Astrocyte of the cerebellum (primary cell): ENCODE measurements at regions not wholly inside any gene's neighbourhood (a gene's known extent, or its start where the extent isn't known, plus 50 kb on each side); places are given as distances from the start of the nearest gene placed in this dataset.
"Not testable (repeated sequence)": the region's sequence is repeated elsewhere in the genome, so short reads cannot be mapped to it uniquely, and the experiment has no call there.

Source experiments
- DNase-seq: peaks from one replicate; pipeline ENCODE4 v3.0.0-alpha.2; 2011; ENCODE audit warnings: low read depth
- H3K4me3 ChIP-seq: 2 replicates; pipeline ENCODE4 v1.5.1; 2011; ENCODE audit warnings: mild to moderate bottlenecking, low read depth, low read length, moderate library complexity
- in situ Hi-C: cut with HindIII; loops from 2 replicates; pipeline ENCODE4 v1.10.0; 2017; ENCODE audit warnings: low sequenced_read_pairs
- TF ChIP-seq, protein P1 (sequence below): IDR thresholded peaks from 2 replicates; pipeline ENCODE4 v1.5.1; 2012; ENCODE audit warnings: low read length, low read depth, moderate library complexity, mild to moderate bottlenecking; ENCODE audit errors: missing control alignments

- in situ Hi-C loops: no loop called here
- no peak for DNase-seq
- no peak overlapping the region for H3K4me3 ChIP-seq
- TF ChIP-seq, protein P1, sequence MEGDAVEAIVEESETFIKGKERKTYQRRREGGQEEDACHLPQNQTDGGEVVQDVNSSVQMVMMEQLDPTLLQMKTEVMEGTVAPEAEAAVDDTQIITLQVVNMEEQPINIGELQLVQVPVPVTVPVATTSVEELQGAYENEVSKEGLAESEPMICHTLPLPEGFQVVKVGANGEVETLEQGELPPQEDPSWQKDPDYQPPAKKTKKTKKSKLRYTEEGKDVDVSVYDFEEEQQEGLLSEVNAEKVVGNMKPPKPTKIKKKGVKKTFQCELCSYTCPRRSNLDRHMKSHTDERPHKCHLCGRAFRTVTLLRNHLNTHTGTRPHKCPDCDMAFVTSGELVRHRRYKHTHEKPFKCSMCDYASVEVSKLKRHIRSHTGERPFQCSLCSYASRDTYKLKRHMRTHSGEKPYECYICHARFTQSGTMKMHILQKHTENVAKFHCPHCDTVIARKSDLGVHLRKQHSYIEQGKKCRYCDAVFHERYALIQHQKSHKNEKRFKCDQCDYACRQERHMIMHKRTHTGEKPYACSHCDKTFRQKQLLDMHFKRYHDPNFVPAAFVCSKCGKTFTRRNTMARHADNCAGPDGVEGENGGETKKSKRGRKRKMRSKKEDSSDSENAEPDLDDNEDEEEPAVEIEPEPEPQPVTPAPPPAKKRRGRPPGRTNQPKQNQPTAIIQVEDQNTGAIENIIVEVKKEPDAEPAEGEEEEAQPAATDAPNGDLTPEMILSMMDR: no peak
Measured at GRCh38 chr1:118461154-118461553, 276.1 kb upstream of the SPAG17 start.

DNA sequence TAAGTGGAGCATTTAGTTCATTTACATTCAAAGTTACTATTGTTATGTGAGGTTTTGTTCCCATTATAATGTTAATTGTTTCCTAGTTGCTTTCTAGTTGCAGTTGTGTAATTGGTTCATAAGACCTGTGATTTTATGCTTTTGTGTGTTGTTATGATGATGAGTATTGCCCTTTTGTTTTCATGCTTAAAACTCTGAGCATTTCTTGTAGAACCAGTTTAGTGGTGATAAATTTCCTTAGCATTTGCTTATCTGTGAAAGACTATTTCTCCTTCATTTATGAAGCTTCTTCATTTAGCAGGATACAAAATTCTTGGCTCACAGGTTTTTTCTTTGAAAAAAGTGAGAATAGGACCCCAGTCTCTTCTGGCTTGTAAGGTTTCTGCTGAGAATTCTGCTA lies 274.8 kb upstream of the SPAG17 start:
- in situ Hi-C loops: no loop called here
- TF ChIP-seq, protein P1: no peak
- no peak for DNase-seq

GRCh38 chr1:118453856-118454255 lies 268.8 kb upstream of the SPAG17 start:
- in situ Hi-C loops, H3K4me3 ChIP-seq, DNase-seq: not testable (repeated sequence)

More for the DNA sequence above, 274.8 kb upstream of the SPAG17 start:
- no peak overlapping the region for H3K4me3 ChIP-seq

- in situ Hi-C loops: no loop called here
- TF ChIP-seq, protein P1: no peak
- DNase-seq: no peak
- H3K4me3 ChIP-seq: no peak overlapping the region
Measured at GRCh38 chr1:118445156-118445555, 260.1 kb upstream of the SPAG17 start.

- TF ChIP-seq, protein P1: no peak
- in situ Hi-C loops: no loop called here
- no peak for DNase-seq
- H3K4me3 ChIP-seq: no peak overlapping the region
Measured at GRCh38 chr1:118442214-118442613, 257.2 kb upstream of the SPAG17 start.

DNA sequence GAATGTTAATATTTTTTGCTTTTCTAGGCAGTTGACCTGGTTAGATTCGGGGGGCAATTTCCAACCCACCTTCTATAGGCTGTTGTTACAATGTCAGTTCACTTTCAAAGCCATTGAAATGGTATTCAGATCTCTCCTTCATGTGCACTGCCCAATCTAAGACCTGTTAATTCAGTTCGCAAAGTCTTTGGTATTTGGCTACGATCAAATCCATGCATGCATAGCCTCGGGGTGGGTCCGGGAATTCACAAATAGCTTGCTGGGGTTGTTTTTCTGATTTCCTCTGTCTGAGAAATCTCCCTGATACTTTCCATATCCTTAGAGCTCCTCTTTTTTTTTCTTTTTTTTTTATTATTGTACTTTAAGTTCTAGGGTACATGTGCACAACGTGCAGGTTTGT lies 252.6 kb upstream of the SPAG17 start:
- H3K4me3 ChIP-seq: no peak overlapping the region
- no peak for DNase-seq
- in situ Hi-C loops: no loop called here
- TF ChIP-seq, protein P1: no peak

DNA sequence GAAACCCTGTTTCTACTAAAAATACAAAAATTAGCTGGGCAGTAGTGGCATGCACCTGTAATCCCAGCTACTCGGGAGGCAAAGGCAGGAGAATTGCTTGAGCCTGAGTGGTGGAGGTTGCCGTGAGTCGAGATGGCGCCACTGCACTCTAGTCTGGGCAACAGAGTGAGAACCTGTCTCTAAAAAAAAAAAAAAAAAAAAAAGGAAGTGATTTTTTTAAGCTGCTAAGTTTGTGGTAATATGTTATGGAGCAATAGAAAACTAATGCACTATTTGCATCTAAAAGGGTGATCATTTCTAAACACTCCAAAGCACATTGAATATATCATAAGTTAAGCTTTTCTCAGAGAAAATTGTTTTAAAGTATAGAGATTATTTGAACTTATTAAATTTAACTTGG lies 244.8 kb upstream of the SPAG17 start:
- in situ Hi-C loops: no loop called here
- TF ChIP-seq, protein P1: no peak

More for the DNA sequence above, 244.8 kb upstream of the SPAG17 start:
- no peak overlapping the region for H3K4me3 ChIP-seq
- DNase-seq: no peak
